HG03108 (cell line): ENCODE measurements at regions not wholly inside any gene's neighbourhood (a gene's known extent, or its start where the extent isn't known, plus 50 kb on each side); places are given as distances from the start of the nearest gene placed in this dataset.
"Not testable (repeated sequence)": the region's sequence is repeated elsewhere in the genome, so short reads cannot be mapped to it uniquely, and the experiment has no call there.

ENCODE experiments used
- ATAC-seq: cut with Tn5 transposase; IDR thresholded peaks from one replicate; pipeline ENCODE4 v1.9.1; 2021; ENCODE audit warnings: moderate library complexity; ENCODE audit not compliant: unreplicated experiment

- not testable (repeated sequence) for ATAC-seq
Measured at GRCh38 chr1:149274493-149274892, 171.1 kb upstream of the NBPF9 start.

DNA sequence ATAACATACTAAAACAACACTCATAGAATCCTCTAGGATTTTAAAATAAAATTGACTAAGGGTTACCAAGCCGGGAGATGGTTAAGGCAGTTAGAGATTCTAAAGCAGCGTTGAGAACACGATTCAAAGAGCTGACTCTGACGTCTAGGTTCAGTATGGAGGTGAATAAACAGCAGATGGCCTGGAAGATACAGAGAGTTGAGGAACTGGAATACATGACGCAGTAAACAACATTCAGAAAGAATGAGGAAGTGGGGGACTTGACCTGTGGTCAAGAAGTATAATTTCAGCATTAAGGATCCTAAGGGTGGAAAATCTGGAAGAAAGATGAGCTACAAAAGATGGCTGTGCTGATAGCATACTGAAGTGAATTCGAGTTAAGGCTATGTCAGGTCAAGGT, 172.5 kb upstream of the NBPF9 start:
- not testable (repeated sequence) for ATAC-seq

DNA sequence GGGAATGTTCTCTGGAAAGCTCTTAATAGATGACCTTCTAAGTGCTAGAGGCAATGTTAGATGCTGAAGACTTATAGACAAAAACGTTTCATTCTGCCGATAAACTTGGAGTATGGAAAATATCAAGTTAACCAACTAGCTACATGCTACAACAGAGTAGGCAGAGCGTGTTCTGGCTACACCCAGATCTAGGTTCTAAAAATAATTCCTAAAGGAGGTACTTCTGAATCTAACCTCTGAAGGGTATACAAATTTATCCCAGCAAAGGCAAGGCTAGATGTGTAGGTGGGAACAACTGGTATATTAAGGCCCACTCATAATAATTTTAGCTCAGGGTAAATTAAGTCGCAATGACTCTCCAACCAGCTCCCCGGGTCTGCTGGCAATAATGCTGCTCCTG, 173.1 kb upstream of the NBPF9 start:
- ATAC-seq: not testable (repeated sequence)

- ATAC-seq: not testable (repeated sequence)
Measured at GRCh38 chr1:149278156-149278555, 174.8 kb upstream of the NBPF9 start.

- ATAC-seq: not testable (repeated sequence)
Measured at GRCh38 chr1:149279015-149279414, 175.7 kb upstream of the NBPF9 start.

DNA sequence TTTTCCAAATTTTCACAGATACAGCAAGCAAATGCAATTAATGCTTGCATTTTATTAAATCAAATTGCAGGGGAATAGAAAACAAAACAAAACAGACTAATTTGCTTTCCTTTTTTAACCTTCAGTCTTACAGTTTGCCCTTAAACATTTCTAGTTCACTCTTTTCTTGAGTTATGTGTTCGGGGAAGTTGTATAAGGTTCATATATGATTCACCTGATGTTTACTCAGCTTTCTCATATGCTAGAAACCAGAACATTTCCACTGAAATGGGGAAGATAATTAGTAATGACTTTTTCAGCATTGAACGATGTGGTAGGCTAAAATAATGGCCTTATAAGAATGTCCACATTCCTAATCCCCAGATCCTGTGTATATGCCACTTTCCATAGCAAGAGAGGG, 176.2 kb upstream of the NBPF9 start:
- ATAC-seq: not testable (repeated sequence)

DNA sequence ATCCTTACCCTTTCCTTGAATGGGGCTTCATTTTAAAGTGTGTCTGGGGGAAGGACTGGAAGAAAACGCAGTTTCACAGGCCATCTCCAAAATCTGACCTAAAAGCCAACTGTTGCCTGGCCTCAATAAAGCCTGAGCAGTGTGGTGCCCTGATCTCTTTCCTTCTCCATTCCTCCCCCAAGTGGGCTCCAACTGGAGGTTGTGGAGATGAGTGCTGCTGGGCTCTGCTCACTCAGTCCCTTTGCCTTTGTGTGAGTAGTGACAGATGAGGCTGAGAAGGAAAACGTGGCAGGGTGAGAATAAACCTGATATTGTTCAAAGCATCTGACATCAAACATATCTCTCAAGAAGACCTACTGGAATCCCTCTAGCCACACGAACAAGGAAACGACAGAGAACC, 181.4 kb upstream of the NBPF9 start:
- ATAC-seq: not testable (repeated sequence)

DNA sequence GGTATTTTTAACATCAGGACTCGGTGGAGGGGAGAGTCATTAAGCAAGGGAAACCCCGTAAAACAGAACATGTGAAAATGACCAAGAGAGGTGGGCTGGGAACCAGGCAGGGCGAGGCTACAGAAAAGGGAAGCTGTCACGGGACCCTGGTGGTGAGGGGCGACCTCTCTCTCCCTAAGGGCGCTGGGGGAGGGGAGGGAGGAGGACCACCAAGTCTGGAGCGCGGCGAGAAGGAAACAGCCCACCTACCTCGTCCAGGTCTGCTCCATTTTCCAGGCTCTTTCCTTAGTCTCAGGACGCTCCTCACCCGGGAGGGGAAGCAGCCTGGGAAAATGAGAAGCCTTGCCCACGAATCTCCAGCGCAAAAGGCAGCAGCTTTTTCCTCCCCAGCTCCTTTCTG, 181.9 kb upstream of the NBPF9 start:
- ATAC-seq: not testable (repeated sequence)

- not testable (repeated sequence) for ATAC-seq
Measured at GRCh38 chr1:149285638-149286037, 182.3 kb upstream of the NBPF9 start.

GRCh38 chr1:149288580-149288979, 185.2 kb upstream of the NBPF9 start:
- not testable (repeated sequence) for ATAC-seq

GRCh38 chr1:149300478-149301218, 174.2 kb upstream of the NBPF19 start:
- ATAC-seq: not testable (repeated sequence)

GRCh38 chr1:149301282-149301681, 173.6 kb upstream of the NBPF19 start:
- ATAC-seq: not testable (repeated sequence)

DNA sequence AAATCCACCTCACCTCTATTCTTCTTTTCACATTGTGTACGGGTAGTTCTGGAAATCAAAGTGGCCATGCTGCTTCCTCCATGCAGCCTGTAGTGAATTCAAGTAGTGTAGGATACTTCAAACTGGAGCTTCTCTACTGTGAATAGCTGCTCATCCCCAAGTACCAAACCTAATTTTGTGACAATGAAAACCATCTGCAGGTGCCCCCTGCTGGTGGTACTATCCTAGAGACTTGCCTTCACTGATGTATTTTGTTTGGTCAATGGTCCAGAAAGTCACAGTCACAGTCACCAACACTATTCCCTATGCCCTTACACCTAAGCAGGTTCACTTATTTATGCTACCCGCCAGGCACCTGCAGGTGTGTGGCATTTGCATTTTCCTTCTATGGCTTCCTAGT, 170.0 kb upstream of the NBPF19 start:
- not testable (repeated sequence) for ATAC-seq

- not testable (repeated sequence) for ATAC-seq
Measured at GRCh38 chr1:149307640-149308039, 167.2 kb upstream of the NBPF19 start.

- ATAC-seq: not testable (repeated sequence)
Measured at GRCh38 chr1:149314921-149315320, 159.9 kb upstream of the NBPF19 start.

DNA sequence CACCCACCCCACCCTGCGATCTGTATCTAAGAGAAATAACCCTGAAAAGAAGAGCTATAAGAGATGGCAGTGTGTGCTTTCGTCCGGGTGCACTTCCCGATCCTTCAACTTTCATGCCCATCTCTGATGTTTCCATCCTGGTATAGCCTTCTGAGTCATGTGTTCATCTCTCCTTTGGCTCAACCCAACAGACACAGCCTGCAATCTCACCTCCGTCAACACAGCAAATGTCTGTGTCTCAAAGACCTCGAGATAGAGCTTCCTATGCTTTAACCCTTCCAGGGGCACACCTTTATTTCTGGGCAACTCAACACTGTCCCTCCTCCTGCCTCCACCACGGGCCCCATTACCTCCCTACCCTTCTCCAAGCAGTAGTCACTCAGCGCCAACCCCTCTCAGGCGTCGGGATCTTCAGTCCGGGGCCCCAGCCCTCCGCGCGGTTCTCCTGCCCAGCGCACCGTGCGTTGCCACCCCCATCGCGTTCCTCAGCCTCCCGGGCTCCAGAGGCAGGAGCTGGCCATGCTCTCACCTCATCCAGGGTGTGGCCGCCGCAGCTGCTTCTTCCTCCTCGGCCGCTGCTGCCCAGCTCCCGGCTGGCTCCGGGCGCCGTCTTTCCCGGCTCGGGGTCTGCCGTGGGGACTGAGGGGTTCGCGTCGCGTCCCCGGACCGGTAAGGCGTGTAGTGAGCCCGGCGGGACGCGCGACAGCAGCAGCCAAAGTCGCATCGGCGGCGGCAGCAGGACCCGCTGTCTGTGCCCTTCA, 153.7 kb upstream of the NBPF19 start:
- not testable (repeated sequence) for ATAC-seq

DNA sequence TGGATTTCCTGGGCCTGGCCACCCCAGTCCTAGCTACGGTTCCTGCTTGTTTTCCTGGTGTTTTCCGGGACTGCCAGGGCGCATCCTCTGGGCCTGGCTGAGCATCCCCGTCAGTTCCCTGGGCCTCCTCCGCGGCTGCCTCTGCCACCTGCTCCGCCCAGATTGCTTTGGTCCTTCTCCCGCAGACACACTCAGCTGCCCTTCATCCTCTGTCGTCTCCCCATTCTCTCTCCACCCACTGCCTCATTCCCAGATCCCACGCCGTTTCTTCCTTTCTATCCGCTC, 153.2 kb upstream of the NBPF19 start:
- ATAC-seq: not testable (repeated sequence)

GRCh38 chr1:149330081-149330335, 144.8 kb upstream of the NBPF19 start:
- ATAC-seq: not testable (repeated sequence)

GRCh38 chr1:149336082-149336481, 138.8 kb upstream of the NBPF19 start:
- ATAC-seq: not testable (repeated sequence)

- not testable (repeated sequence) for ATAC-seq
Measured at GRCh38 chr1:149338221-149338691, 136.6 kb upstream of the NBPF19 start.

- not testable (repeated sequence) for ATAC-seq
Measured at GRCh38 chr1:149338698-149339097, 136.1 kb upstream of the NBPF19 start.

- ATAC-seq: not testable (repeated sequence)
Measured at GRCh38 chr1:149349448-149349847, 125.4 kb upstream of the NBPF19 start.
